Liver (tissue), 3 donors: ENCODE measurements at regions not wholly inside any gene's neighbourhood (a gene's known extent, or its start where the extent isn't known, plus 50 kb on each side); places are given as distances from the start of the nearest gene placed in this dataset.

Experiments
- ATF3 ChIP-seq: IDR thresholded peaks from 2 replicates; pipeline ENCODE4 v1.6.1; 2016; ENCODE audit warnings: antibody characterized with exemption
- CTCF ChIP-seq: fragments of 150-350 bp; IDR thresholded peaks from 2 replicates; pipeline ENCODE4 v1.5.1; 2017; ENCODE audit warnings: improper control_type of control experiment, low read depth, low read length; ENCODE audit not compliant: missing input control
- MAX ChIP-seq: IDR thresholded peaks from 2 replicates; pipeline ENCODE4 v1.6.1; 2016; ENCODE audit warnings: antibody characterized with exemption
- NR2F2 ChIP-seq: IDR thresholded peaks from 2 replicates; pipeline ENCODE4 v1.6.1; 2016; ENCODE audit warnings: antibody characterized with exemption
- RAD21 ChIP-seq, 2 donors: IDR thresholded peaks; 2 replicates each; pipeline ENCODE4 v1.6.1; 2016; ENCODE audit warnings: antibody characterized with exemption in 2 of 2, mild to moderate bottlenecking in 2 of 2
- REST ChIP-seq: IDR thresholded peaks from 2 replicates; pipeline ENCODE4 v1.6.1; 2016; ENCODE audit warnings: antibody characterized with exemption, mild to moderate bottlenecking
- TAF1 ChIP-seq: conservative IDR thresholded peaks from 2 replicates; pipeline ENCODE4 v1.6.1; 2016; ENCODE audit warnings: antibody characterized with exemption, mild to moderate bottlenecking
- donor health status: healthy.
- donor health status: healthy.

GRCh38 chr5:3794611-3795010 lies 199.0 kb downstream of the IRX1 start:
- TF ChIP-seq CTCF (no peak), TAF1 (no peak), MAX (no peak), RAD21 (IDR thresholded peaks at IDR 0.05) (no peak), REST (no peak), ATF3 (no peak), NR2F2 (no peak)
